IMR-90 (cell line): ENCODE measurements at regions not wholly inside any gene's neighbourhood (a gene's known extent, or its start where the extent isn't known, plus 50 kb on each side); places are given as distances from the start of the nearest gene placed in this dataset.

Experiments
- ATAC-seq: fragments of 200-7000 bp; cut with Tn5 transposase; 2 replicates; pipeline ENCODE4 v1.9.1; 2020; ENCODE audit warnings: low read depth, mild to moderate bottlenecking, moderate library complexity
- BruUV-seq: library from RNA; stranded (reverse); fragments of 400-500 nt; replicated peaks from 2 replicates; lab custom pipeline; 2021; lab: Mats Ljungman, UMichigan
- CTCF ChIA-PET: fragments of 300-600 bp; formaldehyde crosslinking; extraction: SDS; loops from one replicate; lab custom pipeline; 2021; ENCODE audit warnings: antibody characterized with exemption; lab: Yijun Ruan, JAX
- POLR2A ChIA-PET: fragments of 300-600 bp; sonication (Branson Sonifier 250); formaldehyde crosslinking; loops from one replicate; lab custom pipeline; 2022; ENCODE audit warnings: antibody characterized with exemption; ENCODE audit not compliant: unreplicated experiment; lab: Charles Lee
- DNase-seq: peaks from one replicate; pipeline ENCODE4 v3.0.0; 2013
- H2AFZ ChIP-seq: replicated peaks from 2 replicates; pipeline ENCODE3; 2013; ENCODE audit warnings: low read length, mild to moderate bottlenecking; ENCODE audit not compliant: poor library complexity
- H2AK5ac ChIP-seq: 2 replicates; pipeline ENCODE4 v1.6.1; 2013; ENCODE audit warnings: low read depth, low read length, inconsistent platforms
- H2AK9ac ChIP-seq: replicated peaks from 2 replicates; pipeline ENCODE3; 2013; ENCODE audit warnings: mild to moderate bottlenecking, low read depth, low read length, moderate library complexity; ENCODE audit not compliant: poor library complexity
- H2BK120ac ChIP-seq: 2 replicates; pipeline ENCODE4 v1.6.1; 2013; ENCODE audit warnings: low read depth, low read length, inconsistent platforms
- H2BK15ac ChIP-seq: 3 replicates; pipeline ENCODE4 v1.6.1; 2013; ENCODE audit warnings: low read depth, low read length, inconsistent platforms
- H2BK20ac ChIP-seq: 2 replicates; pipeline ENCODE4 v1.6.1; 2013; ENCODE audit warnings: low read depth, mild to moderate bottlenecking, inconsistent platforms, low read length, moderate library complexity
- H2BK5ac ChIP-seq: 2 replicates; pipeline ENCODE4 v1.6.1; 2013; ENCODE audit warnings: mild to moderate bottlenecking, low read depth, low read length, inconsistent platforms; ENCODE audit not compliant: poor library complexity, severe bottlenecking
- H3K14ac ChIP-seq: replicated peaks from 2 replicates; pipeline ENCODE4 v1.6.1; 2013; ENCODE audit warnings: low read depth, low read length, inconsistent platforms
- H3K18ac ChIP-seq: 2 replicates; pipeline ENCODE4 v1.6.1; 2013; ENCODE audit warnings: low read depth, low read length, control low read depth
- H3K23ac ChIP-seq: 2 replicates; pipeline ENCODE4 v1.6.1; 2013; ENCODE audit warnings: low read depth, low read length, inconsistent platforms
- H3K27ac ChIP-seq: 2 replicates; pipeline ENCODE4 v1.5.1; 2013; ENCODE audit warnings: mild to moderate bottlenecking, control low read depth, low read length; ENCODE audit not compliant: insufficient read depth
- H3K27me3 ChIP-seq: 2 replicates; pipeline ENCODE4 v1.6.1; 2013; ENCODE audit warnings: low read length; ENCODE audit not compliant: control insufficient read depth, insufficient read depth
- H3K36me3 ChIP-seq: 2 replicates; pipeline ENCODE4 v1.6.1; 2013; ENCODE audit warnings: low read length, mixed read lengths; ENCODE audit not compliant: control insufficient read depth, insufficient read depth
- H3K4ac ChIP-seq: 2 replicates; pipeline ENCODE4 v1.6.1; 2013; ENCODE audit warnings: low read depth, low read length, inconsistent platforms
- H3K4me1 ChIP-seq: 2 replicates; pipeline ENCODE4 v1.6.1; 2013; ENCODE audit warnings: low read length, mixed read lengths; ENCODE audit not compliant: control insufficient read depth, insufficient read depth
- H3K4me2 ChIP-seq: 2 replicates; pipeline ENCODE4 v1.6.1; 2013; ENCODE audit warnings: low read depth, mild to moderate bottlenecking, control low read depth, low read length, moderate library complexity
- H3K4me3 ChIP-seq: 2 replicates; pipeline ENCODE4 v1.5.1; 2013; ENCODE audit warnings: low read depth, mild to moderate bottlenecking, control low read depth, low read length, moderate library complexity; ENCODE audit not compliant: insufficient read depth
- H3K56ac ChIP-seq: 2 replicates; pipeline ENCODE4 v1.6.1; 2013; ENCODE audit warnings: low read length, inconsistent platforms; ENCODE audit not compliant: insufficient read depth; ENCODE audit errors: extremely low read depth
- H3K79me1 ChIP-seq, 2 experiments: 2 replicates each; pipeline ENCODE4 v1.6.1; 2013; ENCODE audit warnings: low read length in 2 of 2, inconsistent platforms in 1 of 2, low read depth in 1 of 2
- H3K9ac ChIP-seq: 2 replicates; pipeline ENCODE4 v1.6.1; 2013; ENCODE audit warnings: low read depth, low read length, control low read depth
- H3K9me1 ChIP-seq: 2 replicates; pipeline ENCODE4 v1.6.1; 2013; ENCODE audit warnings: low read length, inconsistent platforms; ENCODE audit not compliant: insufficient read depth
- H3K9me3 ChIP-seq: 2 replicates; pipeline ENCODE4 v1.6.1; 2013; ENCODE audit warnings: low read length; ENCODE audit not compliant: control insufficient read depth, insufficient read depth
- H4K20me1 ChIP-seq: 2 replicates; pipeline ENCODE4 v1.6.1; 2013; ENCODE audit warnings: low read length, inconsistent platforms; ENCODE audit not compliant: insufficient read depth
- H4K5ac ChIP-seq: 2 replicates; pipeline ENCODE4 v1.6.1; 2013; ENCODE audit warnings: mild to moderate bottlenecking, low read depth, low read length, control low read depth
- H4K8ac ChIP-seq, 2 experiments: 2 replicates each; pipeline ENCODE4 v1.6.1; 2013; ENCODE audit warnings: low read depth in 2 of 2, low read length in 2 of 2, control low read depth in 1 of 2, inconsistent platforms in 1 of 2
- H4K91ac ChIP-seq: 2 replicates; pipeline ENCODE4 v1.6.1; 2013; ENCODE audit warnings: low read depth, low read length, inconsistent platforms; ENCODE audit not compliant: insufficient read depth
- BHLHE40 ChIP-seq: fragments of 150-350 bp; IDR thresholded peaks from 2 replicates; pipeline ENCODE4 v1.6.1; 2016; ENCODE audit warnings: mild to moderate bottlenecking, low read depth, low read length
- CEBPB ChIP-seq: IDR thresholded peaks from 2 replicates; pipeline ENCODE4 v1.6.1; 2012; ENCODE audit warnings: low read depth, low read length, improper control_type of control experiment
- MAFK ChIP-seq: IDR thresholded peaks from 2 replicates; pipeline ENCODE4 v1.6.1; 2012; ENCODE audit warnings: low read depth, low read length, improper control_type of control experiment
- MAZ ChIP-seq: IDR thresholded peaks from 2 replicates; pipeline ENCODE4 v1.6.1; 2012; ENCODE audit warnings: low read depth, mild to moderate bottlenecking, low read length, improper control_type of control experiment, moderate library complexity, borderline replicate concordance
- MXI1 ChIP-seq: IDR thresholded peaks from 2 replicates; pipeline ENCODE4 v1.6.1; 2012; ENCODE audit warnings: low read depth, mild to moderate bottlenecking, low read length, moderate library complexity, borderline replicate concordance
- POLR2A ChIP-seq: IDR thresholded peaks from 2 replicates; pipeline ENCODE4 v1.6.1; 2012; ENCODE audit warnings: mild to moderate bottlenecking, low read depth, low read length
- RAD21 ChIP-seq: IDR thresholded peaks from 2 replicates; pipeline ENCODE4 v1.6.1; 2012; ENCODE audit warnings: low read length, improper control_type of control experiment
- RFX5 ChIP-seq: IDR thresholded peaks from 2 replicates; pipeline ENCODE4 v1.8.0; 2012; ENCODE audit warnings: low read depth, mild to moderate bottlenecking, low read length, moderate library complexity
- WGBS, 2 experiments: methylation state at CpG; one replicate each; pipeline versions ENCODE4 v1.1.5 to v1.1.7; 2013; ENCODE audit warnings: missing lambda C conversion rate in 2 of 2; ENCODE audit not compliant: insufficient read length in 1 of 2; ENCODE audit errors: extremely low coverage in 2 of 2; 5-methylcytosine and 5-hydroxymethylcytosine counted together
- dilution Hi-C: fragments of 300-500 bp; cut with HindIII; formaldehyde crosslinking; loops from one replicate; pipeline ENCODE4 v1.14.3; 2018; ENCODE audit warnings: low sequenced_read_pairs; ENCODE audit not compliant: unreplicated experiment
- in situ Hi-C: fragments of 300-500 bp; cut with MboI; formaldehyde crosslinking; loops from 3 replicates; pipeline ENCODE4 v1.14.3; 2019; ENCODE audit warnings: low sequenced_read_pairs, inconsistent platforms, mixed read lengths
- intact Hi-C: fragments of 100-400 bp; cut with micrococcal nuclease; formaldehyde crosslinking; loops from 2 replicates; pipeline ENCODE4 v1.10.0; 2022
- TF ChIP-seq, protein P1 (sequence below): fragments of 150-350 bp; IDR thresholded peaks from 2 replicates; pipeline ENCODE4 v1.6.1; 2016; ENCODE audit warnings: low read depth, mild to moderate bottlenecking, low read length, moderate library complexity, borderline replicate concordance

DNA sequence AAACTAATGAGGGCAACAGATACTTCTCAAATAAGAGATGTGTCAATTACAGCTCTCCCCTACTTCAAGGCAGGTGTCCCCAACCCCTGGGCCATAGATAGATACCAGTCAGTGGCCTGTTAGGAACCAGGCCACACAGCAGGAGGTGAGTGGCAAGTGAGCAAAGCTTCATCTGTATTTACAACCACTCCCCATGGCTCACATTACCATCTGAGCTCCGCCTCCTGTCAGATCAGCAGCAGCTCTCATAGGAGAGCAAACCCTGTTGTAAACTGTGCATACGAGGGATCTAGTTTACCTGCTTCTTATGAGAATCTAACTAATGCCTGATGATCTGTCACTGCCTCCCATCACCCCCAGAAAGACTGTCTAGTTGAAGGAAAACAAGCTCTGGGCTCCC is 422.1 kb downstream of the GJA1 start:
- H3K56ac ChIP-seq: no peak overlapping the region
- BruUV-seq: no TSS peak
- CTCF ChIA-PET: no interaction called here
- no peak overlapping the region for H3K14ac ChIP-seq
- no peak overlapping the region for H3K9ac ChIP-seq
- intact Hi-C loops (no loop called here), in situ Hi-C loops (loop anchor here (10.0 kb wide), 2 partner anchors 167 to 327 kb away; no protein-coding TSS in a partner anchor), dilution Hi-C loops (no loop called here)
- no peaks in the 10 kb centered on the region for H3K9me3 ChIP-seq
- DNase-seq (peak; percentile 8), ATAC-seq (no peak)
- H3K4me2 ChIP-seq: no peak overlapping the region
- H3K27me3 ChIP-seq: no peaks in the 10 kb centered on the region
- no peak overlapping the region for H3K23ac ChIP-seq
- no peak for TF ChIP-seq RAD21
- TF ChIP-seq POLR2A: no peak
- TF ChIP-seq MAFK: no peak
- no peak for TF ChIP-seq BHLHE40
- no peak for TF ChIP-seq MXI1
- TF ChIP-seq CEBPB: no peak
- no peak for TF ChIP-seq RFX5
- TF ChIP-seq MAZ: no peak
- TF ChIP-seq, protein P1, sequence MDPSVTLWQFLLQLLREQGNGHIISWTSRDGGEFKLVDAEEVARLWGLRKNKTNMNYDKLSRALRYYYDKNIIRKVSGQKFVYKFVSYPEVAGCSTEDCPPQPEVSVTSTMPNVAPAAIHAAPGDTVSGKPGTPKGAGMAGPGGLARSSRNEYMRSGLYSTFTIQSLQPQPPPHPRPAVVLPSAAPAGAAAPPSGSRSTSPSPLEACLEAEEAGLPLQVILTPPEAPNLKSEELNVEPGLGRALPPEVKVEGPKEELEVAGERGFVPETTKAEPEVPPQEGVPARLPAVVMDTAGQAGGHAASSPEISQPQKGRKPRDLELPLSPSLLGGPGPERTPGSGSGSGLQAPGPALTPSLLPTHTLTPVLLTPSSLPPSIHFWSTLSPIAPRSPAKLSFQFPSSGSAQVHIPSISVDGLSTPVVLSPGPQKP: no peak
- peaks cover under 1% of the 10 kb centered on the region; the same call in 1 of the 2 replicates for H3K9me1 ChIP-seq
- no peak overlapping the region; the same call in 1 of the 2 replicates for H2BK20ac ChIP-seq
- peak overlapping the region; percentile 14 for H2AFZ ChIP-seq
- no peak overlapping the region for H3K4ac ChIP-seq
- H3K27ac ChIP-seq: no peak overlapping the region
- H4K91ac ChIP-seq: no peak overlapping the region
- H2BK5ac ChIP-seq: no peak overlapping the region
- no peaks in the 10 kb centered on the region for H4K20me1 ChIP-seq
- POLR2A ChIA-PET: no interaction called here
- H2BK15ac ChIP-seq: no peak overlapping the region
- WGBS, 2 experiments: 80% methylated on average over 1 of the region's 2 CpGs; no CpG with 5 or more reads in 1 of the 2 experiments
- no peak overlapping the region for H4K8ac ChIP-seq
- no peak overlapping the region for H3K4me3 ChIP-seq
- H4K5ac ChIP-seq: no peak overlapping the region
- peak overlapping the region; percentile 40; the same call in 1 of the 2 replicates for H2BK120ac ChIP-seq
- H2AK5ac ChIP-seq: no peak overlapping the region
- H3K4me1 ChIP-seq: peaks cover 4% of the 10 kb centered on the region; the same call in 1 of the 2 replicates
- H3K36me3 ChIP-seq: no peaks in the 10 kb centered on the region
- H3K79me1 ChIP-seq: no peaks in the 10 kb centered on the region
- H2AK9ac ChIP-seq: no peak overlapping the region
- no peak overlapping the region for H3K18ac ChIP-seq
